Stimulated activated CD4-positive, alpha-beta T cell treated with anti-CD3 and anti-CD28 coated beads, Interleukin-15, amount 100 ng/mL, for 24 hours (primary cell): ENCODE measurements at regions not wholly inside any gene's neighbourhood (a gene's known extent, or its start where the extent isn't known, plus 50 kb on each side); places are given as distances from the start of the nearest gene placed in this dataset.
A peak's percentile ranks its signal among the peaks of the same experiment; 100 is the strongest.

Experiments
- DNase-seq: peaks from one replicate; pipeline ENCODE4 v3.0.0-alpha.2; 2020

- DNase-seq: no peak
Measured at GRCh38 chr2:67842375-67842959, 220.3 kb downstream of the C1D start.

- DNase-seq: no peak
Measured at GRCh38 chr2:67844024-67844540, 218.7 kb downstream of the C1D start.

- no peak for DNase-seq
Measured at GRCh38 chr2:67845621-67846369, 217.0 kb downstream of the C1D start.

- DNase-seq: peak; percentile 42
Measured at GRCh38 chr2:67846370-67847070, 216.3 kb downstream of the C1D start.

GRCh38 chr2:67848551-67849285 lies 214.1 kb downstream of the C1D start:
- no peak for DNase-seq

DNA sequence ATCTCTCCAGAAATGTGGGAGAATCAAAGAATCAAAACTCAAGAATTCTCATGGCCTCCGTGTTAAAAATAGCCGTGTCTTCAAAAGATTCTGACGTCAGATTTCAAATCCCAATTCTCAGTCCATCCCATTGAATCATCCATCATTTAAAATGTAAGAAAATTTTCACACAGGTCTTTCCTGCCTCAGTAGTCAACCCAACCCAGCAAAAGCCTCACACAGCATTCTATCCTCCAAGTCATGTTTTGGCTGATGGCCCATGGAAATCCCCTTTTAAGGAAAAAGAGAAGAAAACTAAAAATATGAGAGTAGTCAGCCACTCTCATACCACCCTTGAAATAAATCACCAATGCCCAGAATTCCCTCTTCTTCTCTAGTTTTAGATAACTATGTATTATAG lies 211.8 kb downstream of the C1D start:
- DNase-seq: no peak

DNA sequence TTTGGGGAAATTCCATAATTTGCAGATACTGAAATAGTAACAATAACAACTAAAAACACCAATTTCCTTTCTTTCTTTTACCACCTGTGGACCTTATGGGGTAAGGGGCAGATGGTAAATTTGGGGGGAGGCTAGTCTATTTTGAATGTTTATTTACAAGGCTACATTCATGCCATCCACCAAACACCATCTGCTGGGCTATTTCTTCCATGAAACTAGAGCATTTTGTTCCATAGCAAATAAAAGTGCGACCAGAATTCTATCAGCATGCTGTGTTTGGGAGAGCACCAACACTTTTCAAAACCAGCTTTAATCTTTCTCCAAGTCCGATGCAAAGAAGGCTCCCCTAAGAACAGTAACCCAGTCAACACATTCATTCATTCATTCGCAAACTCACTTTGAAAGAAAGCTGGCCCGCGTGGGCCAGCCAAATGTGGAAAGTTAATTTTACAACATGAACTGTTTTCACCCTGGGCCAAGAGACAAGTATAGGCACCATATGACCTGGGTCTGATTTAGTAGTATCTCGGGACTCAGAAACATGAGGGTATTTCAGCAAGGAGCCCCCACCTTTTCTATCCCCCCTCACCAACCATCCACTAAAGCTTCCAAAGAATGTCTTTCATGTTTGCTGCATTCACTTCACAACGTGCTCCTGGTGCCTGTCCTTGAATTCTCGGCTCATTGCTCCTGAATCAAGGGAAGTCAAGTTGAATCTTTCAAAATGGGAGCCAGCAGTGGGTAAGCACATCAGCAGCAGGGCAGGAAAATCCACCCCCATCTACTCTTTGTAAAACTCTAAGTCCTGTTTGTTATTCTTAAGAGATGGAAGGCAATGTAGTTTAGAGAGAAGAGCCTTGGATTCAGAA lies 210.6 kb downstream of the C1D start:
- DNase-seq: no peak

DNA sequence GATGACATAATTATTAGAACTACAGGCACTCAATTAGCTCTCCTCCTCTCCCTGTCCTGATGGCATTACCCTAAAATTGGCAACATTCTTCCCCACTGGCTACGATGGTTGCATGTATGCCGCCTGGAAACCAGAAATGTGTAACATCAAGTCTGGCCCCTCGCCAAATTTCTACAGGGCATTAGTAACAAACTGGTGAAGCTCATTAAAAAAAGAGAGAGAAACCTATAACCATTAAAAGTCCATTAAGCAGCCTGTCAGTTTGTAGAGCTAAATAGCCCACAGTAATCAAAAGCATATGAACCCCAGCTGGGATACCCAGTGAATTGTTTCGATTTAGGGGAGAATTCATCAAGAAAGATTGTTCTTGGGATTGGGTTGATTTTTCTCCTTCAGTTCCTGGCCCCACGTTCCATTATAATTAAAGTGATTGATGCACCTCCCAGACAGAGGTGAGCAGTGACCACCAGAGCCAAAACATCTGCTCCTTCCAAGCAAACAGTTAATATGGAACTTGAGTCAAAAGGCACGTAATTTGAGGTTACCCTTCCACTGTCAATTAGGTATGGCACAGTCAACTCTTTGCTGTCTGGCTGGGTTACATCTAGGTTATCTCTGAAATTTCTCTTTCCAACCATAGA lies 208.6 kb downstream of the C1D start:
- no peak for DNase-seq

- no peak for DNase-seq
Measured at GRCh38 chr2:67854798-67855197, 208.0 kb downstream of the C1D start.

DNA sequence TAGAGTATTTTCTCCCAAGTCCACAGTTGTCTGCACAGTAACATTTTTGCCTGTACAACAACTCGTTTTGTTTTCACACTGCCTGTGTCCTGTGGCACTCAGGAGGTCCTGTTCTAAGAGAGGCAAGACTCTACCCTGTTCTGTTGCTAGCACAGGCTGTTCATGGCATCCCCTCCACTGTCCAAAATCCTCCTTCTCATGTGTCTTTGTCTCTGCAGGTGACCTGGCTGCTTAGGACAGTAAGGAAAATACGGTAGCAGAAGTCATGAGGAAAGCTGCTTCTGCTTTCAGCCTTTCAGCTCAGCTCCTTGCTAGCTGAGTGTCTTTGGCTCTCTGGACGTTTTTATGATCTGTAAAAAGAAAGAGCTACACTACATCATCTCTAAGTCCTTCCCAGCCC lies 205.9 kb downstream of the C1D start:
- DNase-seq: no peak

DNA sequence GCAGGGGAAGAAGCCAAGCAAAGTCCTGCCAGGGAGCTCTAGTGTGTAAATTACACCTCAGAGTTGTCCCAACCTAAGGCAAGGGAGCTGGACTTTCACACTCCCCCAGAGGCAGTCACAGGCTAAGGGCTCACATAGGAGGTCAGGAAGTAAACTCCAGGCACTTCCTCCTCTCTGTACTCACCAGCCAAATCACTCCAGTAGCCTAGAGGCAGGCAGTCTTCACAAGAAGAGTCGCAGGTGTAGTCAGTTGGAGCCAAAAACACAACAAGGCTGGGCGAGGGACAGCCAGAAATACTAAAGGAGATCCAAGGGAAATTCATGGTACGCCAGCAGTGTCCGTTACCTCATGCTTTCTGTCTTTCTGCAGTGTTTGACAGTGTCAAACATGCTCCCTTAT lies 205.0 kb downstream of the C1D start:
- no peak for DNase-seq

GRCh38 chr2:67858886-67859285 lies 203.9 kb downstream of the C1D start:
- no peak for DNase-seq

GRCh38 chr2:67865917-67866316 lies 196.9 kb downstream of the C1D start:
- DNase-seq: no peak

DNA sequence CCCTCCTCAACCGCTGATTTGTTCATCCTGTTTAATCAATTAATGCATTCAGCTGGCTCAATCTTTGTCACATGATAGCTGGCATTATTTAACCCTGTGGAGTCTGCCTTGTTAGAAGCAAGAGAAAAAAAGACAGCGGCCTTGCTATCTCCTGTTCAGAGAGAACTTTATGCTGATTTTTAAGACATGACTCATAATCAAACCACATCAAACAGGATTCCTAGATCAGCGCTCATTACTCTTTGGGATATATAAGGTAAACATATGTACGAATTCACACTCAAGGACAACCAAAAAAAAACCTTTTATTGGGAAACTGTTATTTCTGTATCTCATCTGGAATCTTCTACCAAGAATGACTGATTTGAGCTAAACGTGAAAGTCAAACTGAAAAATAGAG lies 195.1 kb downstream of the C1D start:
- no peak for DNase-seq

DNA sequence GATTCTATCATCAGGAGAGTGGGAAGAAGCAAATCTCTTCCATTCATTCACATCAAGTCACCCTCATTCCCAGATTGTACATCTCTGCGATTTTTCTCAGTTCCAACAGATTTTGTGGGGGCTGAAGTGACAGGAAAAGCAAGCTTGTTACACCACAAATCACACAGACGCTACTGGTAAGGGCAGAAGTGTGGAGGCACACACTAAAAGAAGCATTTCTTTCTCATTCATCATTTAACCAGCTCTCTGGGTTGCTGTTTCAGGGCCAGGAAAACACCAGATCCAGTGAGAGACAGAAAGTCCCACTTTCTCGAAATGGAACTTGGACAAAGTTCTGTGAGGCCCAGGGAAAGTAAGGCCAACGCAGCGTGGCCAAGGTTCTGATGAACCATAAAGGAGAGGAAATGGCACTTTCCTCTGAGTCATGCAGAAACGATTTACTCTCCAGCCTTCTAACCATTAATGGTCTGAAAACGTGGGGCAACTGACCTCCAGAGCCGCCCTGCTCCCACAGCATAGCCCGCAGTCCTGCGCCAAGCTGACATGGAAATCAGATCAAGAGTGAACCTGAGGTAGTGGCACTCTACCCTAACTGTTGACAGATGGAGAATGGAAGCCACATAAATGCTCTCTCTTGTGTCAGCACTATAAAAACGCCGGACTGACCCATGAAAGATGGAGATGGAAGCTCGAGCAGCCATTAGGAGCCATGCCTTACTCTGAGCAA lies 191.0 kb downstream of the C1D start:
- no peak for DNase-seq

- DNase-seq: no peak
Measured at GRCh38 chr2:67872481-67872880, 190.3 kb downstream of the C1D start.

GRCh38 chr2:67873916-67874315 lies 188.9 kb downstream of the C1D start:
- DNase-seq: no peak

GRCh38 chr2:67876176-67876575 lies 186.6 kb downstream of the C1D start:
- no peak for DNase-seq

- DNase-seq: no peak
Measured at GRCh38 chr2:67877301-67877700, 185.5 kb downstream of the C1D start.

DNA sequence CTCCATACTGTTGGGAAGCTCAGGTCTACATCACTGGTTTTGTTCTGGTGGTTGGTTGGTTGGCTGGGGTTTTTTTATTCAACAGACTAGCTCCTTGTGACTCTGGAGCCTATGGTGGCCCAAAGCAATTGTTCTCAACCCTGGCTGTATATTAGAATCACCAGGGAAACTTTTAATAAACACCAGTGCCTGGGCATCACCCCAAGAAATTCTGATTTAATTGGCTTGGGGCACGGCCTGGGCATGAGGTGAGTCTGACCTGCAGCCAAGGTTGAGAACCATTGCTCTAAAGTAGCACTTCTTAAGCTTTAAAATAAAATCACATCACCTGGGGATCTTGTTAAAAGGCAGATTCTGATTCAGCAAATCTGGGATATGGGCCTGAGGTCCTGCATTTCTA lies 184.1 kb downstream of the C1D start:
- no peak for DNase-seq
